Osteocyte (in vitro differentiated cells): ENCODE measurements at regions not wholly inside any gene's neighbourhood (a gene's known extent, or its start where the extent isn't known, plus 50 kb on each side); places are given as distances from the start of the nearest gene placed in this dataset.

ENCODE experiments used
- DNase-seq: peaks from one replicate; pipeline ENCODE4 v3.0.0; 2021; ENCODE audit warnings: mixed read lengths; ENCODE audit not compliant: unreplicated experiment; ENCODE audit errors: extremely low spot score
- H3K27ac Mint-ChIP-seq: one replicate; pipeline ENCODE4 v1.8.0; 2021; ENCODE audit warnings: mild to moderate bottlenecking, mixed read lengths; ENCODE audit not compliant: unreplicated experiment
- H3K27me3 Mint-ChIP-seq: one replicate; pipeline ENCODE4 v1.8.0; 2021; ENCODE audit warnings: mixed read lengths; ENCODE audit not compliant: unreplicated experiment
- H3K36me3 Mint-ChIP-seq: one replicate; pipeline ENCODE4 v1.8.0; 2021; ENCODE audit warnings: mixed read lengths; ENCODE audit not compliant: unreplicated experiment
- H3K4me1 Mint-ChIP-seq: one replicate; pipeline ENCODE4 v1.8.0; 2021; ENCODE audit warnings: mixed read lengths; ENCODE audit not compliant: unreplicated experiment
- H3K4me3 Mint-ChIP-seq: one replicate; pipeline ENCODE4 v1.8.0; 2021; ENCODE audit warnings: mild to moderate bottlenecking, moderate library complexity, mixed read lengths; ENCODE audit not compliant: unreplicated experiment
- H3K9me3 Mint-ChIP-seq: one replicate; pipeline ENCODE4 v1.8.0; 2021; ENCODE audit warnings: mixed read lengths; ENCODE audit not compliant: unreplicated experiment
- TF ChIP-seq, protein P1 (sequence below): fragments of 200-600 bp; sonication (generic); IDR thresholded peaks from 2 replicates; pipeline ENCODE4 v1.5.0; 2021; ENCODE audit warnings: antibody characterized with exemption, mild to moderate bottlenecking, moderate library complexity

DNA sequence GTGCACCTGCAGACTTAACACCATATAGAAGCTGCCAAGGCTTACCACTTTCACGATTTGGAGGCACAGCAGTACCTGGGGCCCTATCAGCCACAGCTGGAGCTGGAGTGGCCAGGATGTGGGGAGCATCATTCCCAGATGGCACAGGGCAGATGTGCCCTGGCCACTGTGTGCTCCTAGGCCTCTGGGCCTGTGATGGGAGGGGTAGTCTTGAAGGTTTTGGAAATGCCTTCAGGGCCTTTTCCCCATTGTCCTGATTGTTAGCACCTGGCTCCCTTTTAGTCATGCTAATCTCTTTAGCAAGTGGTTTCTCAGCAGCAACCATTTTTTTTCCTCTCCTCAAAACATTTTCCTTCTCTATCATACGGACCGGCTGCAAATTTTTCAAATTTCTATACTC lies 490.2 kb downstream of the RAB28 start:
- H3K36me3 Mint-ChIP-seq, result no peaks in the 10 kb centered on the region
- H3K27me3 Mint-ChIP-seq, result no peaks in the 10 kb centered on the region
- H3K9me3 Mint-ChIP-seq, result peaks cover 15% of the 10 kb centered on the region
- H3K4me3 Mint-ChIP-seq, result no peak overlapping the region
- no peaks in the 10 kb centered on the region for H3K4me1 Mint-ChIP-seq
- TF ChIP-seq, protein P1, sequence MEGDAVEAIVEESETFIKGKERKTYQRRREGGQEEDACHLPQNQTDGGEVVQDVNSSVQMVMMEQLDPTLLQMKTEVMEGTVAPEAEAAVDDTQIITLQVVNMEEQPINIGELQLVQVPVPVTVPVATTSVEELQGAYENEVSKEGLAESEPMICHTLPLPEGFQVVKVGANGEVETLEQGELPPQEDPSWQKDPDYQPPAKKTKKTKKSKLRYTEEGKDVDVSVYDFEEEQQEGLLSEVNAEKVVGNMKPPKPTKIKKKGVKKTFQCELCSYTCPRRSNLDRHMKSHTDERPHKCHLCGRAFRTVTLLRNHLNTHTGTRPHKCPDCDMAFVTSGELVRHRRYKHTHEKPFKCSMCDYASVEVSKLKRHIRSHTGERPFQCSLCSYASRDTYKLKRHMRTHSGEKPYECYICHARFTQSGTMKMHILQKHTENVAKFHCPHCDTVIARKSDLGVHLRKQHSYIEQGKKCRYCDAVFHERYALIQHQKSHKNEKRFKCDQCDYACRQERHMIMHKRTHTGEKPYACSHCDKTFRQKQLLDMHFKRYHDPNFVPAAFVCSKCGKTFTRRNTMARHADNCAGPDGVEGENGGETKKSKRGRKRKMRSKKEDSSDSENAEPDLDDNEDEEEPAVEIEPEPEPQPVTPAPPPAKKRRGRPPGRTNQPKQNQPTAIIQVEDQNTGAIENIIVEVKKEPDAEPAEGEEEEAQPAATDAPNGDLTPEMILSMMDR, result no peak
- DNase-seq, result no peak
- H3K27ac Mint-ChIP-seq, result no peak overlapping the region

DNA sequence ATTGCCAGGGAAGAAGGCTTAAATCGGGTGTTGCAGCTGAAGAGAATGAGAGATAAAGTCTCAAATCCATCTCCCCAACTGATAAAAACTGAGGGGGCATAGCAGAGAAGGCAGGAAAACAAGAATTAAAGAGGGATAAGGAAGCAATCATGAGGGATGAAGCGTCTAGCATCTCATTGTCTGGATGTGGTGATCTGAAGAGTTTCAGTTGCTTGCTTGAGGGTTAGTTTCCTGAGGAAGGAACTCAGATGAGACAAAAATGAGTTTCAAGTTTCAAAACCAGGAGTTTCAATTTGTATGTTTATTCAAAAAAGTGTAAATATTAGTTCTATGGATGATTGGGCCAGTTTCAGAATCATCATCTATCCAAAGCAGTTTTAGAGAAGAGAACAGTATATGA lies 496.9 kb downstream of the RAB28 start:
- TF ChIP-seq, protein P1, result no peak
- H3K27me3 Mint-ChIP-seq, result no peaks in the 10 kb centered on the region
- DNase-seq, result no peak
- no peak overlapping the region for H3K27ac Mint-ChIP-seq
- no peaks in the 10 kb centered on the region for H3K36me3 Mint-ChIP-seq
- peaks cover 10% of the 10 kb centered on the region for H3K9me3 Mint-ChIP-seq
- no peak overlapping the region for H3K4me3 Mint-ChIP-seq
- H3K4me1 Mint-ChIP-seq, result no peaks in the 10 kb centered on the region

DNA sequence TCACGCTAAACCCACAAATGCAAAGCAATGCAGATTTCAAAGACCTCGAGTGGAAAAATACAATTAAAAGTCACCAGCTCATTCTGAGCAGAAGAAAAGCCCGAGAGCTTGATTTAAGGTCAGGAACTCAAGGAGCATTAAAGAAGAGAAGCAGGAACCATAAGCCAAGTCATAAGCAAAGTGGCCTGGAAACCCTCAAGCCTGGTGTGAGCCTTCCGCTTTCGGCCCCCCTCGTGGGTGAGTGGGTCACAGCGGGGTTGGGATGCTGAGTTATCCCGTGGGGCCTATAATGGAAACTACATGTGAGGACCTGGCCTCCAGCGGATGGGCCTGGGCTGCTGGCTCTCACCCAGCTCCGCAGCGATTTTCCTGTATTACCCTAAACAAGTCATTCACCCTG lies 504.3 kb downstream of the RAB28 start:
- Mint-ChIP-seq H3K4me1 (no peaks in the 10 kb centered on the region), H3K27ac (no peak overlapping the region), H3K36me3 (no peaks in the 10 kb centered on the region), H3K9me3 (peaks cover 7% of the 10 kb centered on the region), H3K27me3 (no peaks in the 10 kb centered on the region), H3K4me3 (no peak overlapping the region)
- DNase-seq, result no peak
- TF ChIP-seq, protein P1, result no peak

DNA sequence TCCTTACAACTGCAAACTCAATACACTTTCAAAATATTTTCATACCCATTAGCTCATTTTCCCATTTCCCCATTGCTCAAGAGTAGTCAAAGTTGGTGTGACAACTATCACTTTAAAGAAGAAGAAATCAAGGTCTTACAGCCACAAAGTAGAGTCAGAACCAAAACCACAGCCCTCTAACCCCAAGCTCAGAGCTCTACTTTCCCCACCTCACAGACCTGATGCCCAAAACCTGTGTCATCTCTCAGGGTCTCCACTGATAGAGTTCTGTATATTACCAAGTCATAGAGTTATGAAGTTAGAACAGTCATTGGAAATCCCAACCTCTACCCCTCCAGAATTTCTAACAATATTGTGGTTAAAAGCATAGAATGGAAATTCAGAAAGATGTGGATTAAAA lies 505.8 kb downstream of the RAB28 start:
- Mint-ChIP-seq H3K27ac (no peak overlapping the region), H3K9me3 (peaks cover 7% of the 10 kb centered on the region), H3K4me3 (no peak overlapping the region), H3K27me3 (no peaks in the 10 kb centered on the region), H3K4me1 (no peaks in the 10 kb centered on the region), H3K36me3 (no peaks in the 10 kb centered on the region)
- TF ChIP-seq, protein P1, result no peak
- no peak for DNase-seq

DNA sequence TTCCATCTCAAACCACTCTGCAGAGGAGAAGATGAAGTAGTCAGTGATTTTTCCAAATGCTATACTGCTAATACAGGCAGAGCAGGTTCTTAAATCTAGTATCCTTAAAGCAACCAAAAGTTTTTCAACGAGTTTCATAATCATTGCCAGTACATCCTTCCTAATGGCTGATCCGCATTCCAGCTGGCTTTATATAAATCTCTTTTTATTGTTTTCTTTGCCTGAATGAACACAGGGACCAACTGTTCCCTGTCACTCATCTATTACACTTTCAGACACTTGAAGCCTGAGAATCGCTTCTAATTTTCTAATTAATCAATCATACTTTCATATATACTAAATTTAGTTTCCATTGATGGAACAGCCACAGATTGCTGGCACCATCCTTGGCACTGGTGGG lies 508.6 kb downstream of the RAB28 start:
- H3K36me3 Mint-ChIP-seq, result no peaks in the 10 kb centered on the region
- H3K27me3 Mint-ChIP-seq, result no peaks in the 10 kb centered on the region
- H3K27ac Mint-ChIP-seq, result no peak overlapping the region
- no peaks in the 10 kb centered on the region for H3K4me1 Mint-ChIP-seq
- no peak overlapping the region for H3K4me3 Mint-ChIP-seq
- TF ChIP-seq, protein P1, result no peak
- no peaks in the 10 kb centered on the region for H3K9me3 Mint-ChIP-seq
- DNase-seq, result no peak
